CD14-positive monocyte (primary cell): ENCODE measurements at regions not wholly inside any gene's neighbourhood (a gene's known extent, or its start where the extent isn't known, plus 50 kb on each side); places are given as distances from the start of the nearest gene placed in this dataset.

Experiments used
- DNase-seq, 3 donors: peaks; one replicate each; pipeline ENCODE4 v3.0.0-alpha.2; 2011 to 2022
- H2AFZ ChIP-seq: 2 replicates; pipeline ENCODE4 v1.6.0; 2012; ENCODE audit warnings: mild to moderate bottlenecking, low read depth, low read length, inconsistent platforms; ENCODE audit not compliant: insufficient read depth, poor library complexity, severe bottlenecking
- H3K27ac ChIP-seq, 2 donors: 1 replicate in 1 of 2; 2 replicates in 1 of 2; pipeline ENCODE4 v1.5.1; 2012 to 2013; ENCODE audit warnings: low read length in 2 of 2, control low read depth in 1 of 2, inconsistent platforms in 1 of 2, low read depth in 1 of 2, mild to moderate bottlenecking in 1 of 2
- H3K27me3 ChIP-seq, 2 donors: one replicate each; pipeline versions ENCODE4 v1.6.0 to v1.6.1; 2011 to 2013; ENCODE audit warnings: low read length in 2 of 2; ENCODE audit not compliant: control insufficient read depth in 2 of 2, insufficient read depth in 2 of 2
- H3K36me3 ChIP-seq, 2 donors: replicated peaks in 1 of 2; 1 replicate in 1 of 2; 2 replicates in 1 of 2; pipeline versions ENCODE4 v1.5.1 to v1.6.1; 2012 to 2013; ENCODE audit warnings: low read length in 2 of 2, control low read depth in 1 of 2, inconsistent platforms in 1 of 2, mild to moderate bottlenecking in 1 of 2; ENCODE audit not compliant: insufficient read depth in 2 of 2, control insufficient read depth in 1 of 2
- H3K4me1 ChIP-seq, 2 donors: 1 replicate in 1 of 2; 2 replicates in 1 of 2; pipeline versions ENCODE4 v1.5.1 to v1.6.1; 2012 to 2013; ENCODE audit warnings: low read length in 2 of 2, control low read depth in 1 of 2, inconsistent platforms in 1 of 2, mild to moderate bottlenecking in 1 of 2, moderate library complexity in 1 of 2; ENCODE audit not compliant: insufficient read depth in 2 of 2, control insufficient read depth in 1 of 2
- H3K4me2 ChIP-seq: replicated peaks from 2 replicates; pipeline ENCODE3; 2012; ENCODE audit warnings: low read length, moderate library complexity, mild to moderate bottlenecking; ENCODE audit not compliant: poor library complexity, severe bottlenecking; ENCODE audit errors: extremely low read depth
- H3K4me3 ChIP-seq, 3 experiments: fragments of 200-600 bp in 1 of 3; sonication (generic) in 1 of 3; replicated peaks in 1 of 3; 1 replicate in 2 of 3; 2 replicates in 1 of 3; pipeline ENCODE4 v1.5.1; 2011 to 2013; ENCODE audit warnings: low read length in 3 of 3, mild to moderate bottlenecking in 3 of 3, control low read depth in 2 of 3, low read depth in 2 of 3, inconsistent platforms in 1 of 3, moderate library complexity in 1 of 3
- H3K79me2 ChIP-seq: 2 replicates; pipeline ENCODE4 v1.6.0; 2012; ENCODE audit warnings: mild to moderate bottlenecking, control low read depth, inconsistent platforms, low read length, moderate library complexity; ENCODE audit not compliant: insufficient read depth
- H3K9ac ChIP-seq: 2 replicates; pipeline ENCODE4 v1.6.0; 2017; ENCODE audit warnings: low read length, mild to moderate bottlenecking; ENCODE audit not compliant: insufficient read depth, poor library complexity, severe bottlenecking
- H3K9me3 ChIP-seq, 2 donors: replicated peaks in 1 of 2; 1 replicate in 1 of 2; 2 replicates in 1 of 2; pipeline versions ENCODE4 v1.5.1 to v1.6.1; 2012 to 2013; ENCODE audit warnings: low read length in 2 of 2, control low read depth in 1 of 2; ENCODE audit not compliant: control insufficient read depth in 1 of 2, insufficient read depth in 1 of 2
- H4K20me1 ChIP-seq: 2 replicates; pipeline ENCODE4 v1.6.0; 2012; ENCODE audit warnings: mild to moderate bottlenecking, low read length, control low read depth, moderate library complexity; ENCODE audit not compliant: insufficient read depth
- H3K27ac Mint-ChIP-seq, 7 donors: one replicate each; pipeline ENCODE4 v1.8.0; 2020; ENCODE audit warnings: mild to moderate bottlenecking in 7 of 7, mixed read lengths in 7 of 7, moderate library complexity in 6 of 7, inconsistent platforms in 2 of 7
- H3K27me3 Mint-ChIP-seq, 3 donors: one replicate each; pipeline ENCODE4 v1.8.0; 2021 to 2022; ENCODE audit warnings: low read depth in 3 of 3, mild to moderate bottlenecking in 3 of 3, mixed read lengths in 3 of 3, moderate library complexity in 3 of 3, inconsistent platforms in 1 of 3
- H3K36me3 Mint-ChIP-seq, 2 donors: one replicate each; pipeline ENCODE4 v1.8.0; 2020; ENCODE audit warnings: mixed read lengths in 2 of 2, inconsistent platforms in 1 of 2, mild to moderate bottlenecking in 1 of 2
- H3K4me1 Mint-ChIP-seq: one replicate; pipeline ENCODE4 v1.8.0; 2020; ENCODE audit warnings: mild to moderate bottlenecking, mixed read lengths
- H3K4me3 Mint-ChIP-seq, 2 donors: one replicate each; pipeline ENCODE4 v1.8.0; 2020; ENCODE audit warnings: mild to moderate bottlenecking in 2 of 2, mixed read lengths in 2 of 2, moderate library complexity in 1 of 2
- H3K9me3 Mint-ChIP-seq, 7 donors: one replicate each; pipeline ENCODE4 v1.8.0; 2020 to 2022; ENCODE audit warnings: mixed read lengths in 7 of 7, mild to moderate bottlenecking in 6 of 7, moderate library complexity in 6 of 7, inconsistent platforms in 2 of 7
- WGBS: methylation state at CpG from one replicate; pipeline ENCODE4 v1.1.5; 2013; ENCODE audit warnings: missing lambda C conversion rate; ENCODE audit not compliant: insufficient coverage; 5-methylcytosine and 5-hydroxymethylcytosine counted together
- intact Hi-C, 2 donors: fragments of 100-400 bp; cut with micrococcal nuclease; formaldehyde crosslinking; loops; one replicate each; pipeline versions ENCODE4 v1.15.0 to v1.15.1; 2023
- TF ChIP-seq, protein P1 (sequence below): fragments of 200-600 bp; IDR thresholded peaks from one replicate; pipeline ENCODE4 v1.8.0; 2022; ENCODE audit warnings: antibody characterized with exemption, mild to moderate bottlenecking

DNA sequence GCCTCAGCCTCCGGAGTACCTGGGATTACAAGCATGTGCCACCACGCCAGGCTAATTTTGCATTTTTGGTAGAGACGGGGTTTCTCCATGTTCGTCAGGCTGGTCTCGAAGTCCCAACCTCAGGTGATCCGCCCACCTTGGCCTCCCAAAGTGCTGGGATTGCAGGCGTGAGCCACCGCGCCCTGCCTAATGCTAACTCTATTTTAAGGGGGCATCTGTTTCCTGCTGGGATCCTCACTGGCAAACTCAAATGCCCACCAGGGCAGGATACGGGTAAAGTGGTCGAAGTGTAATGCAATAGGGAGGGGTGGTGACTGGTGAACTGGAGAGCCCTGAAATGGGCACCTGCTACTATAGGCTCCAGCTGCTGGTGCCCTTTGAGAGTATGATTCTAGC is 131.9 kb upstream of the ZNF217 start:
- H3K27me3 Mint-ChIP-seq = peaks cover 0 to 2% (median 0%) of the 10 kb centered on the region in 3 donors
- TF ChIP-seq, protein P1, sequence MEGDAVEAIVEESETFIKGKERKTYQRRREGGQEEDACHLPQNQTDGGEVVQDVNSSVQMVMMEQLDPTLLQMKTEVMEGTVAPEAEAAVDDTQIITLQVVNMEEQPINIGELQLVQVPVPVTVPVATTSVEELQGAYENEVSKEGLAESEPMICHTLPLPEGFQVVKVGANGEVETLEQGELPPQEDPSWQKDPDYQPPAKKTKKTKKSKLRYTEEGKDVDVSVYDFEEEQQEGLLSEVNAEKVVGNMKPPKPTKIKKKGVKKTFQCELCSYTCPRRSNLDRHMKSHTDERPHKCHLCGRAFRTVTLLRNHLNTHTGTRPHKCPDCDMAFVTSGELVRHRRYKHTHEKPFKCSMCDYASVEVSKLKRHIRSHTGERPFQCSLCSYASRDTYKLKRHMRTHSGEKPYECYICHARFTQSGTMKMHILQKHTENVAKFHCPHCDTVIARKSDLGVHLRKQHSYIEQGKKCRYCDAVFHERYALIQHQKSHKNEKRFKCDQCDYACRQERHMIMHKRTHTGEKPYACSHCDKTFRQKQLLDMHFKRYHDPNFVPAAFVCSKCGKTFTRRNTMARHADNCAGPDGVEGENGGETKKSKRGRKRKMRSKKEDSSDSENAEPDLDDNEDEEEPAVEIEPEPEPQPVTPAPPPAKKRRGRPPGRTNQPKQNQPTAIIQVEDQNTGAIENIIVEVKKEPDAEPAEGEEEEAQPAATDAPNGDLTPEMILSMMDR = no peak
- H3K27ac Mint-ChIP-seq = peak overlapping the region; percentile 78 to 94 (median 88)
- H3K4me2 ChIP-seq = peak overlapping the region; percentile 54
- peaks cover 39 to 57% of the 10 kb centered on the region in 2 donors for H3K4me1 ChIP-seq
- no peaks in the 10 kb centered on the region for H3K79me2 ChIP-seq
- H3K9ac ChIP-seq = no peak overlapping the region
- H3K9me3 ChIP-seq = no peaks in the 10 kb centered on the region
- H3K36me3 ChIP-seq = no peaks in the 10 kb centered on the region
- peak overlapping the region; percentile 71 for H2AFZ ChIP-seq
- no peaks in the 10 kb centered on the region for H3K27me3 ChIP-seq
- no peaks in the 10 kb centered on the region for H3K9me3 Mint-ChIP-seq
- WGBS = 46% methylated on average over 9 of the region's 11 CpGs
- H3K4me3 ChIP-seq = peak overlapping the region in 2 of 3 experiments; percentile 5 to 37
- intact Hi-C loops = no loop called here
- H3K4me1 Mint-ChIP-seq = peaks cover 41% of the 10 kb centered on the region
- H3K4me3 Mint-ChIP-seq = peak overlapping the region; percentile 35 to 54
- peak overlapping the region; percentile 29 to 81 for H3K27ac ChIP-seq
- H4K20me1 ChIP-seq = no peaks in the 10 kb centered on the region
- no peak for DNase-seq
- H3K36me3 Mint-ChIP-seq = no peaks in the 10 kb centered on the region

GRCh38 chr20:53723621-53724020 is 130.0 kb upstream of the ZNF217 start:
- Mint-ChIP-seq H3K27ac (peak overlapping the region in 1 of 7 donors; percentile 29), H3K36me3 (no peaks in the 10 kb centered on the region), H3K27me3 (peaks cover 0 to 2% (median 0%) of the 10 kb centered on the region in 3 donors), H3K4me3 (no peak overlapping the region), H3K9me3 (no peaks in the 10 kb centered on the region), H3K4me1 (peaks cover 42% of the 10 kb centered on the region)
- H3K4me1 ChIP-seq = peaks cover 39 to 55% of the 10 kb centered on the region in 2 donors
- no peaks in the 10 kb centered on the region for H4K20me1 ChIP-seq
- no peak overlapping the region for H2AFZ ChIP-seq
- H3K4me3 ChIP-seq = no peak overlapping the region
- no peaks in the 10 kb centered on the region for H3K9me3 ChIP-seq
- no peaks in the 10 kb centered on the region for H3K79me2 ChIP-seq
- no peak overlapping the region for H3K4me2 ChIP-seq
- no peaks in the 10 kb centered on the region for H3K27me3 ChIP-seq
- DNase-seq = no peak
- intact Hi-C loops = no loop called here
- no peaks in the 10 kb centered on the region for H3K36me3 ChIP-seq
- H3K27ac ChIP-seq = no peak overlapping the region
- TF ChIP-seq, protein P1 = no peak
- 88% methylated on average over 5 of the region's 7 CpGs for WGBS
- H3K9ac ChIP-seq = no peak overlapping the region
